ENCODE measurements at regions not wholly inside any gene's neighbourhood (a gene's known extent, or its start where the extent isn't known, plus 50 kb on each side); places are given as distances from the start of the nearest gene placed in this dataset.

DNA sequence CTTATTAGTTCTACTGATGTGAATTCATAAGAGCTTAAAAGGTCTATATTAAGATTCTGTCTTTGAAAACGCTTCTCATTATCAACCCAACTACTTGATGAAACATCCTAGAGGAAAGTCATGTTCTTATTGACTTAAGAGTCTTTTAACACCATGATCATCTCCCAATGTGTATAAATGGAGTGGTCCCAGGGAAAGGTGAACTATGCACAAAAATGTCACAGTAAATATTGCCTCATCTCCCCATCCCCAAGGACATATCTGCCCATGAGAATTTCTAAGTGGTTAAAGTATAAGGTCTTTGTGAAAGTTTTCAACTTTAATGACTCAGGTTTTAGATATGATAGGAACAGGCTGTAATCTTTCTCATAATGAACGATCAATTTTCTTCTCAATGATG is 240.1 kb downstream of the IRS1 start:
- TF ChIP-seq POLR2A (IDR thresholded peaks at IDR 0.05), result no peak
- TF ChIP-seq, protein P1, sequence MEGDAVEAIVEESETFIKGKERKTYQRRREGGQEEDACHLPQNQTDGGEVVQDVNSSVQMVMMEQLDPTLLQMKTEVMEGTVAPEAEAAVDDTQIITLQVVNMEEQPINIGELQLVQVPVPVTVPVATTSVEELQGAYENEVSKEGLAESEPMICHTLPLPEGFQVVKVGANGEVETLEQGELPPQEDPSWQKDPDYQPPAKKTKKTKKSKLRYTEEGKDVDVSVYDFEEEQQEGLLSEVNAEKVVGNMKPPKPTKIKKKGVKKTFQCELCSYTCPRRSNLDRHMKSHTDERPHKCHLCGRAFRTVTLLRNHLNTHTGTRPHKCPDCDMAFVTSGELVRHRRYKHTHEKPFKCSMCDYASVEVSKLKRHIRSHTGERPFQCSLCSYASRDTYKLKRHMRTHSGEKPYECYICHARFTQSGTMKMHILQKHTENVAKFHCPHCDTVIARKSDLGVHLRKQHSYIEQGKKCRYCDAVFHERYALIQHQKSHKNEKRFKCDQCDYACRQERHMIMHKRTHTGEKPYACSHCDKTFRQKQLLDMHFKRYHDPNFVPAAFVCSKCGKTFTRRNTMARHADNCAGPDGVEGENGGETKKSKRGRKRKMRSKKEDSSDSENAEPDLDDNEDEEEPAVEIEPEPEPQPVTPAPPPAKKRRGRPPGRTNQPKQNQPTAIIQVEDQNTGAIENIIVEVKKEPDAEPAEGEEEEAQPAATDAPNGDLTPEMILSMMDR (IDR thresholded peaks at IDR 0.05), result no peak

All from heart left ventricle (tissue), 13 donors.